GM19351 (cell line): ENCODE measurements at regions not wholly inside any gene's neighbourhood (a gene's known extent, or its start where the extent isn't known, plus 50 kb on each side); places are given as distances from the start of the nearest gene placed in this dataset.

ENCODE experiments used
- ATAC-seq: cut with Tn5 transposase; IDR thresholded peaks from one replicate; pipeline ENCODE4 v1.9.1; 2021; ENCODE audit warnings: mild to moderate bottlenecking, moderate library complexity; ENCODE audit not compliant: unreplicated experiment

- no peak for ATAC-seq
Measured at GRCh38 chr1:199857516-199857915, 170.0 kb upstream of the NR5A2 start.

DNA sequence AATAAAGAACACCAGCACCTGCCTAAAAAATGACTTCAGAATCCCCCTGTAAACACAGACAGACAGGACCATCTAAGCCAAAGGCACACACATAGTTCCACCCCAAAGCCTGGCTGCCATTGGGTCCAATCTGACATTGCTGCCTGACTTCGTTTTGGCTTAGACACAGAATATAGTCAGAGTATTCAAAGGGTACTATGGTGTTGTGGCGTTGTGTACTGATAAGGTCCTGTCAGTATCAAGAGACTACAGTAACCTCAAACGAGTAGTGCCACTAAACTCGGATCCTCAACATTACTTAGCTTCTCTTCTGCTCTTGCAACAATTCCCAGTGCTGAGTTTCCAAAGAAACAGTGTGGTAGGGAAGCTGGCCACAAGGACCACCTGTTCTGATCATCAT, 169.3 kb upstream of the NR5A2 start:
- ATAC-seq, result no peak

DNA sequence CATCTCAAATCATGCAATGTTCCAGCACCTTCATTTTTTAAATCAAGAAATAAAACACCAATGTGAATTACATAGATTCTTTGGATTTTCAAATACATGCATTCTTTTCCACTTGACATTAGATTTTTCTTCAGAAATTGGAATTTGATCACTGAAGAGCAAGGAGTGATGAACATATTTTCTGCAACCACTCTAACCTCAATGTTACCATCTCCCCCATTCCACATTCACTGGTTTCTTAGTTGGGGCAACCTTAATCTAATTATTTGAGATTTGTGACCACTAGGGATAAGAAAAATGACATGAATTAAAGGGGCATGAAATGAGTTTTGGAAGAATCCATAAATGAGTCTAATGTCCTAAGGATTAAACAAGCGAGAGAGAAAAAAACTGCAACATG, 168.7 kb upstream of the NR5A2 start:
- no peak for ATAC-seq

- ATAC-seq, result no peak
Measured at GRCh38 chr1:199859491-199859933, 168.0 kb upstream of the NR5A2 start.

GRCh38 chr1:199861020-199861795, 166.3 kb upstream of the NR5A2 start:
- no peak for ATAC-seq

- no peak for ATAC-seq
Measured at GRCh38 chr1:199862047-199862446, 165.5 kb upstream of the NR5A2 start.

- no peak for ATAC-seq
Measured at GRCh38 chr1:199866210-199866617, 161.3 kb upstream of the NR5A2 start.

DNA sequence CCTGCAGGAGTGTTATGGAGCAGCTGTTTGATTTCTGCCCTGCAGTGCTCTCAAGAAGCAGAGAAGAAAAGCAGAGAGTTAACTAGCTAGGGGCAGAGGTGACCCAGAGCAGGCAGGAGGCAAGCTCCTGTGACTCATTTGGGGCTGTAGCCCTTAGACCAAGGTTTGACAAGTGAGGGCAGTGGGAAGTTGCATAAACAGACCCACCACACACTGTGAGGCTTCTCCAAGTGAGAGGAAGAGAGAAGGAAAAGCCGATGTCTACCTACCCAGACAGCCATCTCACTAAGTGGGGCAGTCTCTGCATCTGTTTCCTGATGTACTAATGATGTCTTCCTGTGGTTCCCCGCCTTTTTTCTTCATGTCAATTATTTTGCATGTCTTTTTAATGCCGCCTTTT, 159.9 kb upstream of the NR5A2 start:
- ATAC-seq, result no peak

- no peak for ATAC-seq
Measured at GRCh38 chr1:199868777-199869176, 158.7 kb upstream of the NR5A2 start.

DNA sequence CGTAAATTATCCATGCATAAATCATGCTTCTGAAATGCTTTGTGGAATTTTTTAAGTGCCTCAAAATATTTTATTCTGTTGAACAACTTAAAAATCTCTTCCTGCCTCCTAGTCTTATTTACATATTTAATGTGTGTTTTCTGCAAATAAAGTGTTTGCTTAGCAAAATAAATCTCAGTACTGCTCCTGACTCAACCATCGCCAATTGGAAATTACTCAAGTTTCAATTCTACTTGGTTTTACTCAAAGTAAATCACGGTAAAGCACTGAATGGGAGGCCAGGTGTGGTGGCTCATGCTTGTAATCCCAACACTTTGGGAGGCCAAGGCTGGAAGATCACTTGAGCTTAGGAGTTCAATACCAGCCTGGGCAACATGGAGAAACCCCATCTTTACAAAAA, 152.2 kb upstream of the NR5A2 start:
- ATAC-seq, result no peak

- no peak for ATAC-seq
Measured at GRCh38 chr1:199875856-199876255, 151.7 kb upstream of the NR5A2 start.

DNA sequence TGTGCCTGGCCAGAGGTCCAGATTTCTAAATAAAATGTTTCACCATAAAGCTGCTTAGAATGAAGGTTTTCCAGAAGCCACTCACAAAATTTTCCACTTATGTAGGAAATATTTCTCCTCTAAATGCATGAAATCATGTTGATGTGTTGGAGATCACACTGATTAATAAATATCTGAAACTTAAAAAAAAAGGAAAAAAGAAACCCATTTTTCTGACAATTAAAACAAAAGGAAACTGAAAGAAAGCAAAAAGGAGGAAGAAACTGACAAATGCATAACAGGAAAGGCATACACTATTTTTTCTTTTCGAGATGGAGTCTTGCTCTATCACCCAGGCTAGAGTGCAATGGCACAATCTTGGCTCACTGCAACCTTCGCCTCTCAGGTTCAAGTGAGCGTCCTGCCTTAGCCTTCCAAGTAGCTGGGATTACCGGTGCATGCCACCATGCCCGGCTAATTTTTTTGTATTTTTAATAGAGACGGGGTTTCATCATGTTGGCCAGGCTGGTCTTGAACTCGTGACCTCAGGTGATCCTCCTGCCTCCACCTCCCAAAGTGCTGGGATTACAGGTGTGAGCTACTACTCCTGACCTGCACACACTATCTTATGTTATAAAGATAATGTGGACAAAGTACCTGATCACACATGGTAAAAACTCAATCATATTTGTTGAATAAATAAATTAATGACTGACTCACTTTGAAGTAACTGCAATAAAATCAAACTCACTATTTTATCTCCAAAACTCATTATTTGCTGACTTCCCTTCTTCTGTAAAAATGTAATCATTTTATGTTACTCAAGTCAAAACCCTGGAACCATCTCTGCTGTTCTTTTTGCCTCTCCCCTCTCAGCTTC, 149.8 kb upstream of the NR5A2 start:
- ATAC-seq, result no peak

DNA sequence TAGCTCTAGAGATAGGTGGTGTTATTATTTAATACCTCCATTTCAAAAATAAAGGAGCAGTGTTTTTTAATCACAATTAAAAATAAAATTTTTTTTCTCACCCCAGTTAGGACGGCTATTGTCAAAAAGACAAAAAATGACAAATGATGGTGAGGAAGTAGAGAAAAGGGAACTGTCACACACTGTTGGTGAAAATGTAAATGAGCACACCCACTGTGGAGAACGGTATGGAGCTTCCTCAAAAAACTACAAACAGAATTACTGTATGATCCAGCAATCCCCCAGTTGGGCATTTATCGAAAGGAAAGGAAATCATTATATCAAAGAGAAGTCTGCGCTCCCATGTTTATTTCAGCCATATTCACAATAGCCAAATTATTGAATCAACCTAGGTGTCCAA, 148.7 kb upstream of the NR5A2 start:
- ATAC-seq, result no peak

DNA sequence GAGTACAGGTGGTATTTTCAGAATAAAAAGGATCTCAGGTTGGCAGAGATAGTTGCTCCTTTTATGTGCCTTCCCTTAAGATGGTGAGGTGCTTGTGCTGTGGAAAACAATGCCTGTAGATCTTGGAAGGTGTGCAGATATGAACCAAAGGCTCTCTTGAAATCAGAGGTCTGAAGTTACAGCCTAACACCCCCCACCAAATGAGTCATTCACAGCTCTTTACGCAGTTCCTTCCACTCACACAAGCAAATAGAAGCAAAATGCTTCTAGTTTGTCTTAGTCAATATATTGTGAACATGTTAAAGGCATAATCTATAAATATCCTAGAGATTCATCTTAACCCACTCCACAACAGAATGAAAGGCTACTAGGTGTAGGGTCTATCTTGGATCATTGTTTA, 128.9 kb upstream of the NR5A2 start:
- ATAC-seq, result no peak

- no peak for ATAC-seq
Measured at GRCh38 chr1:199901341-199901740, 126.2 kb upstream of the NR5A2 start.

DNA sequence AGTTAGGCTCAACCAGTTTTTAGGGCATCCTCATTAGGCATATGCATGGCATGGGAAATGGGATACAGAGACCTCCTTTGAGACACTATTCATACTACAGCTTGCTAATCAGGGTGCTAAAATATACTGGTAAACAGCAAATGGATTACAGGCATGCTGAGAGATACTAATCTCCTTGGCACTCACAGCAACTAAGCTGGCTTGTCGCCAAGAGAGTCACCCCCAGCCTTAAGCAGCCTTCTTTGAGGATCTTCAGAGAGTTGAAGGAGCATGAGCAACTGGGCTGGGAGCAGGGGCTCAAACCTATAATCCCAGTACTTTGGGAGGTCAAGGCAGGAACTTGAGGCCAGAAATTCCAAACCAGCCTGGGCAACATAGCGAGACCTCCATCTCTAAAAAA, 120.1 kb upstream of the NR5A2 start:
- ATAC-seq, result no peak

DNA sequence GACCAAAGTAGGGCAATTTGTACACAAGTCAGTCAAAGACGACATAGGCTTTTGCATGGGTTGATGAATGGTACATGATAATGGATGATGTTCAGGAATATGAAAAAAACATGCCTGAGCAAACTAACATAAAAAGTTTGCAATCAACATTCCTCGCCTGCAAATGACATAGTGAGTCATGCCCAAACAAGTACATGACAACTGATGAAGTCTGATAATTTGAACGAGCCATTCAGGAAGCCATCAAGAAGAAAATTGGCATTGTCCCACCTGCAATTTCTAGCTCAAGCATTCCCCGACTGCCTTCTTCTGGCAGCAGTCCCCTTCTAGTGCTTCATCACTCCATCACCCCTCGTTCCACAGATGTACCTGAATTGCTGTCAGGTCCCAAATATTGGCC, 118.4 kb upstream of the NR5A2 start:
- no peak for ATAC-seq

- no peak for ATAC-seq
Measured at GRCh38 chr1:199913318-199913717, 114.2 kb upstream of the NR5A2 start.

GRCh38 chr1:199914546-199914945, 113.0 kb upstream of the NR5A2 start:
- no peak for ATAC-seq

DNA sequence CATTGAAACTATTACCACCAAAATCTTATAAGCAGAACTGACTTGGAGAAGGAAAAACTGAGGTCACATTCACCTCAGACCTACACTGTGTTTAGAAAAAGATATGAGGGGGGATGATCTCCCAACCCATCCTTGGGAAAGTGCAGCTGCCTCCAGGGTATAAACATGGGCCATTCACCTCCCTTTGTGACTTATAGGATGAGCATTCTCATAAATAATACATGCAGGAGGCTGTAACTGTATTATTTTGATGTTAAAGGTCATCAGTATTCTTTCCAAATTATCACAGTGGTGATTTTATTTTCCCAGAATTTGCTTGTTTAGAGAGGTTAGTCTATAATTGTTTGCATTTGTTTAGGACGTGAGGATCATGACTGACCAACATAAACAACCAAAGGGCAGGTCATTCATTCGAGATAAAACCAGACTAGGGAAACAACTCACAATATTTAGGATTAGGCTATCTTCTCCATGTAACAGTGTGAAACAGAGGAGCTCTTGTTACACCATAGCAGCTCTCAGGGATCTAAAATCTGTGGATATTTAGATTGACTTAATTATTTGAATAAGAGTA, 109.2 kb upstream of the NR5A2 start:
- ATAC-seq, result no peak

GRCh38 chr1:199920635-199921034, 106.9 kb upstream of the NR5A2 start:
- no peak for ATAC-seq

GRCh38 chr1:199929556-199929955, 98.0 kb upstream of the NR5A2 start:
- ATAC-seq, result no peak
